ENCODE measurements at regions not wholly inside any gene's neighbourhood (a gene's known extent, or its start where the extent isn't known, plus 50 kb on each side); places are given as distances from the start of the nearest gene placed in this dataset.
"Not testable (repeated sequence)": the region's sequence is repeated elsewhere in the genome, so short reads cannot be mapped to it uniquely, and the experiment has no call there.

DNA sequence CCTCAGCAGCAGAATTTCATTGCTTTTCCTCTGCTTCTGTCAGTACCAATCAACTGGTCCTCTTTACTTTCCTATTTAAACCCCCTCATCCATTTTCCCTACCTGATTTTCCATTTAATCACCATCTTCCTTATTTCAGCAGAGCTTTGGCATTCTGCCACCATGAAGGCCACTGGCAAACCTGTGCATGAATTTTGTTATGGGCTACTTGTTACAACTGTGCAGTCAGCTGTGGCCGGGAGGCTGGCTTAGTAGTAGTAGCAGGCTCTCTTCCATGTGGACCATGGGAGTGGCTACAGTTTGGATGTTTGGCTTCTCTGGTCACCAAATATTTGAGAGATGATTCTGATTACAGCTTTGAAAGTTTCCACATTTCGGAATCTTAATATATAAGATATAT lies 976.6 kb upstream of the SEMA6A start:
- Histone ChIP-seq H3K27ac (no peak overlapping the region), H3K27me3 (no peaks in the 10 kb centered on the region), H3K4me1 (no peaks in the 10 kb centered on the region), H3K4me3 (no peak overlapping the region), H3K9me3 (no peaks in the 10 kb centered on the region), H3K36me3 (no peaks in the 10 kb centered on the region)
- no peak for TF ChIP-seq POLR2A (IDR thresholded peaks at IDR 0.05)
- TF ChIP-seq, protein P1, sequence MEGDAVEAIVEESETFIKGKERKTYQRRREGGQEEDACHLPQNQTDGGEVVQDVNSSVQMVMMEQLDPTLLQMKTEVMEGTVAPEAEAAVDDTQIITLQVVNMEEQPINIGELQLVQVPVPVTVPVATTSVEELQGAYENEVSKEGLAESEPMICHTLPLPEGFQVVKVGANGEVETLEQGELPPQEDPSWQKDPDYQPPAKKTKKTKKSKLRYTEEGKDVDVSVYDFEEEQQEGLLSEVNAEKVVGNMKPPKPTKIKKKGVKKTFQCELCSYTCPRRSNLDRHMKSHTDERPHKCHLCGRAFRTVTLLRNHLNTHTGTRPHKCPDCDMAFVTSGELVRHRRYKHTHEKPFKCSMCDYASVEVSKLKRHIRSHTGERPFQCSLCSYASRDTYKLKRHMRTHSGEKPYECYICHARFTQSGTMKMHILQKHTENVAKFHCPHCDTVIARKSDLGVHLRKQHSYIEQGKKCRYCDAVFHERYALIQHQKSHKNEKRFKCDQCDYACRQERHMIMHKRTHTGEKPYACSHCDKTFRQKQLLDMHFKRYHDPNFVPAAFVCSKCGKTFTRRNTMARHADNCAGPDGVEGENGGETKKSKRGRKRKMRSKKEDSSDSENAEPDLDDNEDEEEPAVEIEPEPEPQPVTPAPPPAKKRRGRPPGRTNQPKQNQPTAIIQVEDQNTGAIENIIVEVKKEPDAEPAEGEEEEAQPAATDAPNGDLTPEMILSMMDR (IDR thresholded peaks at IDR 0.05), result no peak
- no peak for DNase-seq

DNA sequence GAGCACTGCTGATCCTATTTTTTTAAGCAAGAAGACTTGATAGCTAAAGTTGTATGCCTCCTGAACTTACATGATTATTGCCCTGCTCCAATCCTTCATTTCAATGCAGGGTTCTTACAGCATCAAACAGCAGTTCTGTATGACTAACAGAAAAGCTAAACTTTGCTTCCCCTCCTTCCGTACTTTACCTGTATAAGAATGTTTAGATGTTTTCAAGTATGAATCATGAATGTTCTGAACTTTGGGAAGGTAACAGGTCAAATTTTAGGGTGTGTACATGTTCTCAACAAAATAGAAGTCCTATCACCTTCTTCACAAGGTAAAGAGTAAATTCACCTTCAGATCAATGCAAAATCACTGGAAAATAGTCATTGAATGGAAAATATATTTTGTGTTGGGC lies 972.6 kb upstream of the SEMA6A start:
- Histone ChIP-seq H3K4me1 (no peaks in the 10 kb centered on the region), H3K9me3 (no peaks in the 10 kb centered on the region), H3K27ac (no peak overlapping the region), H3K27me3 (no peaks in the 10 kb centered on the region), H3K4me3 (no peak overlapping the region), H3K36me3 (no peaks in the 10 kb centered on the region)
- no peak for DNase-seq
- TF ChIP-seq POLR2A (IDR thresholded peaks at IDR 0.05), result no peak
- TF ChIP-seq, protein P1 (IDR thresholded peaks at IDR 0.05), result no peak

DNA sequence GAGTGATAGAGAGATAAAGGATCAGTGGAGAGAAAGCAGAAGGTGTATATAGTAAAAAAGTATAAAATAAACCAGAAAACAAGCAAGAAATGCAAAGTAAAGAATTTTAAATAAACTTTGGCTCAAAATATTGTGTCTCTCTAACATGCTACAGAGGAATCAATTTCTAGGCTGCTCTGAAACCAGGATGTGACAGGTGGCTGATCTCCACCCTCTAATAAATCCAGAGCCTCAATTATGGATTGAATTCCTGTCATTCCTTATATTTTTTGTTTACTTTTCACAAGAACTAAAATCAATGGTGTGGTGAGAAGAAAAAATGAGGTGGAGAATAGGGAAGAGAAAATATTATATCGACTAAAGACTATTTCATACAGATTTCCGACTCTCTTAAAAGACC lies 965.1 kb upstream of the SEMA6A start:
- H3K36me3 ChIP-seq, result no peaks in the 10 kb centered on the region
- no peak for TF ChIP-seq POLR2A (IDR thresholded peaks at IDR 0.05)
- TF ChIP-seq, protein P1 (IDR thresholded peaks at IDR 0.05), result no peak
- DNase-seq, result no peak
- no peaks in the 10 kb centered on the region for H3K9me3 ChIP-seq
- H3K27ac ChIP-seq, result no peak overlapping the region
- H3K27me3 ChIP-seq, result no peaks in the 10 kb centered on the region
- no peaks in the 10 kb centered on the region for H3K4me1 ChIP-seq
- no peak overlapping the region for H3K4me3 ChIP-seq

DNA sequence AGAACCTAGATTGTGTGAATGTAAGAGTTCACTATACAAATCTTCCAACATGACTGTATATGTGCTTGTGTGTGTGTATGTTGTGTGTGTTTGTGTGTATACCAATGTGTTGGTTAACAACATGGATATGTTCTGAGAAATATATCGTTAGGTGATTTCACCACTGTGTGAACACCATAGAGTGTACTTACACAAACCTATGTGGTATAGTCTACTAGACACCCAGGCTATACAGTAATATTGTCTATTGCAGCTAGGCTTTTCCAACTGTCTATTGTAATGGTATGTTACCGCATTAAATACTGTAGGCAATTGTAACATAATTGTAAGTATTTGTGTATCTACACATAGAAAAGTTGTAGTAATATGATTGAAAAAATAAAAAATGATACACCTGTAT lies 959.2 kb upstream of the SEMA6A start:
- Histone ChIP-seq H3K4me1 (no peaks in the 10 kb centered on the region), H3K27me3 (no peaks in the 10 kb centered on the region), H3K4me3 (no peak overlapping the region), H3K36me3 (no peaks in the 10 kb centered on the region), H3K27ac (no peak overlapping the region), H3K9me3 (no peaks in the 10 kb centered on the region)
- DNase-seq, result no peak
- no peak for TF ChIP-seq POLR2A (IDR thresholded peaks at IDR 0.05)
- TF ChIP-seq, protein P1 (IDR thresholded peaks at IDR 0.05), result no peak

DNA sequence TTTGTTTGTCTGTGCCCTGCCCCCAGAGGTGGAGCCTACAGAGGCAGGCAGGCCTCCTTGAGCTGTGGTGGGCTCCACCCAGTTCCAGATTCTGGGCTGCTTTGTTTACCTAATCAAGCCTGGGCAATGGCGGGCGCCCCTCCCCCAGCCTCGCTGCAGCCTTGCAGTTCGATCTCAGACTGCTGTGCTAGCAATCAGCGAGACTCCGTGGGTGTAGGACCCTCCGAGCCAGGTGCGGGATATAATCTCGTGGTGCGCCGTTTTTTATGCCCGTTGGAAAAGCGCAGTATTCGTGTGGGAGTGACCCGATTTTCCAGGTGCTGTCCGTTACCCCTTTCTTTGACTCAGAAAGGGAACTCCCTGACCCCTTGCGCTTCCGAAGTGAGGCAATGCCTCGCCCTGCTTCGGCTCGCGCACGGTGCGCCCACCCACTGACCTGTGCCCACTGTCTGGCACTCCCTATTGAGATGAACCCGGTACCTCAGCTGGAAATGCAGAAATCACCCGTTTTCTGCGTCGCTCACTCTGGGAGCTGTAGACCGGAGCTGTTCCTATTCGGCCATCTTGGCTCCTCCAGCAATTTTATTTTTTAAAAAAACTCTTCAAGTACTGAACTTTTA lies 958.5 kb upstream of the SEMA6A start:
- not testable (repeated sequence) for H3K27ac ChIP-seq, H3K36me3 ChIP-seq, H3K4me3 ChIP-seq, H3K27me3 ChIP-seq, H3K4me1 ChIP-seq, H3K9me3 ChIP-seq, DNase-seq

DNA sequence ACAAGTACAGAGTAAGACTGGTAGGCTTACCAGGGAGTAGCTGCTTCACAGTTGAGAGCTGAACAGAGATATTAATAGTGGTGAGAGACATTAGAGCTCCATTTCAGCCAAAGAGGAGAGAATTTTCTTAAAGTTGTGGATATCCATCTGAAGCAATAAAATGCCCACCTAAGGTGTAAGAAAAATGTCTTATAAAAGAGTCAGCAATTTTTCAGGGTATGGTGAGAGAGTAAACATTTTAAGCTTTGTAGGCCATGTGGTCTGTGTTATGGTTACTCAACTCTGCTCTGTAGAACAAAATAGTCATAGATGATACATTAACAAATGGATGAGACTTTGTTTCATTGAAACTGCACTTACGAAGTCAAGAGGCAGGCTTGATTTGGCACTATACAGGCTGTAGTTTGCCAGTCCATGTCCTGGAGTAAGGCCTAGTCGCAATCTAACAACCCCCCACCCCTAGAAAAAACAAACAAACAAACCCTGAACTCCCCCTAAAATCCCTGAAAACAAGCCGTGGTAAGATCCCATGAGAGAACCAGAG lies 945.4 kb upstream of the SEMA6A start:
- no peak overlapping the region for H3K4me3 ChIP-seq
- TF ChIP-seq, protein P1 (IDR thresholded peaks at IDR 0.05), result no peak
- TF ChIP-seq POLR2A (IDR thresholded peaks at IDR 0.05), result no peak
- DNase-seq, result no peak
- H3K27ac ChIP-seq, result no peak overlapping the region
- no peaks in the 10 kb centered on the region for H3K27me3 ChIP-seq
- H3K36me3 ChIP-seq, result no peaks in the 10 kb centered on the region
- H3K9me3 ChIP-seq, result no peaks in the 10 kb centered on the region
- H3K4me1 ChIP-seq, result no peaks in the 10 kb centered on the region

Measured in Peyer's patch (tissue), 4 donors.